Occipital lobe (tissue), 1 donor: ENCODE measurements at regions not wholly inside any gene's neighbourhood (a gene's known extent, or its start where the extent isn't known, plus 50 kb on each side); places are given as distances from the start of the nearest gene placed in this dataset.
"Not testable (repeated sequence)": the region's sequence is repeated elsewhere in the genome, so short reads cannot be mapped to it uniquely, and the experiment has no call there.

Source experiments
- DNase-seq: peaks from one replicate; lab custom pipeline; 2025; lab: John Stamatoyannopoulos, UW

DNA sequence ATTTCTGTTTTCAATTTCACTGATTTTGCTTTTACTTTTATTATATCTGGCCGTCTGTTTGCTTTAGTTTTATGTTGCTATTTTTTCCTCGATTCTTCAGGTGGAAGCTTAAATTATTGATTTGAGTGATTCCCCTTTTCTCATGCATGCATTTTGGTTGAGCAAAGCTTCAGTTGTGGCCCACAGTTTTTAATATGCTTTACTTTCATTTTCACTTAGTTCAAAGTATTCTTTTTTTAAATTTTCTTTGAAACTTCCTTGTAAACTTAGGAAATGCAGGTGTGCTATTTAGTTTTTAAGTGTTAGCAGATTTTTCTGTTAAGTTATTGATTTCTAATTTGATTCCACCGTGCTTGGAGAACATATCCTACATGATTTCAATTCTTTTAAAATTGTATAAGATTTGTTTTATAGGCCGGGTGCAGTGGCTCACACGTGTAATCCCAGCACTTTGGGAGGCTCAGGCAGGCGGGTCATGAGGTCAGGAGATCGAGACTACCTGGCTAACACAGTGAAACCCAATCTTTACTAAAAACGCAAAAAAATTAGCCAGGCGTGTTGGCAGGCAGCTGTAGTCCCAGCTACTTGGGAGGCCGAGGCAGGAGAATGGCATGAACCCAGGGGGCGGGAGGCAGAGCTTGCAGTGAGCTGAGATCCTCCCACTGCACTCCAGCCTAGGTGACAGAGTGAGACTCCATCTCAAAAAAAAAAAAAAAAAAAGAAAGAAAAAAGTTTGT lies 531.2 kb downstream of the KIF2B start:
- no peak for DNase-seq

DNA sequence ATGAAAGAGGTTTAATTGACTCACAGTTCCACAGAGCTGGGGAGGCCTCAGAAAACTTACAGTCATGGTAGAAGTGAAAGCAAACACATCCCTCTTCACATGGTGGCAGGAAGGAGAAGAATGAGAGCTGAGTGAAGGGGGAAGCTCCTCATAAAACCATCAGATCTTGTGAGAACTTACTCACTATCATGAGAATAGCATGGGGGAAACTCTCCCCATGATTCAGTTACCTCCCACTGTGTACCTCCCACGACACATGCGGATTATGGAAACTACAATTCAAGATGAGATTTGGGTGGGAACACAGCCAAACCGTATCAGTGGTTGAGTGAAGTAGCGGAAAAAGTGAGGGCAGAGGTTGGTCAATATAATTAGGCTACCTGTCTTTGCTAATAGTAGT lies 538.3 kb downstream of the KIF2B start:
- not testable (repeated sequence) for DNase-seq

DNA sequence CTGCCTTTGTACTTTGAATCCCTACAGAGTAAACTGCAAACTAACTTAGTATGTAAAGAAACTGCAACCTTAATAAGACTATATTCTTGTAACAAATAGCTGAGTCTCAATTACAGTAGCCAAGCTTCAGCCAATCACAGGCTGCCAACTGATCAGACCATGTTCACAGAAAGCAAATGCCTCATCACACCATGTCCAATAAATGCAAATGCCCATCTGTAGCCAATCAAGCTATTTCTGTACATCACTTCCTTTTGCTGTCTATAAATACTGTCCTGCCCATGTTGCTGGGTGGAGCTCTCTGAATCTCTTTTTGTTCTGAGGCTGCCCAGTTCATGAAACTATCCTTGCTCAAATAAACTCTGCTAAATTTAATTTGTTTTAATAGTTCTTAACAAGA lies 531.7 kb upstream of the TOM1L1 start:
- no peak for DNase-seq

DNA sequence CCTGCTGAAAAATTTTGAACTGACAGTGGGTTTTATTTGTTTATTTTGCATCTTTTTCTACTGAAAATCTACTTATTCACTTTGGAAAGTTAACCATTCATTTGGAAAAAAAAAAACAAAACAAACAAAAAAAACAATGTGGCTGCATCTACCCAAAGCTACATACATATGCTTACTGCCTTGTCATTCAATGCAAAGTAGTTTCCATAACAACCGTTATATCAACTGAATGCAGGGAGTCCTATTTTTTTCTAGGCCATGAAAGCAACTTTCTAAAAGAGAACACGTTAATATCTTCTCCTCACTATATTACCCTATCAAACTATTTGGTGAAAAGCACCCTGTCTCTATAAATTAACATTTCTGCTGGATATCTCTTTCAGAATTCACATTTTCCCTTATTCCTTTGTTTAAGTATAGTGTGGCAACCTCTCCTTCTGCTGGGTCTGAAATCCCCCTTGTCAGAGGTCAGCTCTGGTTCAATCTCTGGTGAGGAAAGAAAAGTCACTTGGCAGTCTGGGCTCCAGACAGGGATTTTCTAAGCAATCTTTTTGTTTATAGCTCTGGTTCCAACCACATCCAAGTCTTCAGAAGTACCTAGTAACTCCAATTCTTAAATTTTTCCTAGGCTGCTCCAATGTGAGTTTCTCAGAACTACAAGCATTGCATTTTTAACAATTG lies 528.4 kb upstream of the TOM1L1 start:
- DNase-seq: no peak

DNA sequence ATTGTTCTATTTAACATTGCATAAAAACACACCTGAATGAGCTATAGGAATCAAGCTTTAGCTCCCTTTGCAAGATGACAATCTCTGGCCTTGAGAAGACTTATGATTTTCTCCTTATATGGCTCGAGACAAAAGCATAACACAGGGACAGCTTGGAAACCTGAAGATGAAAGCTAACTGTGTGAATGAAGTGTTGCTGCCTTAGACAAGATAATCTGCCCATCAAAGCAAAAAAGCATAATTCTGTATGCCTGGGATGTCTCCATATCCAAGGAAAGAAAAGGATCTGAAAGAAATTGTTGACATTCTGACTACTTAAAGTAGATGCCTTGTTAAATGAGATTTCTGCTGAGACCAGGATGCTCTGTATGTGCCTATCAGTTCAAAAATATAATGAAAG lies 526.7 kb upstream of the TOM1L1 start:
- no peak for DNase-seq

DNA sequence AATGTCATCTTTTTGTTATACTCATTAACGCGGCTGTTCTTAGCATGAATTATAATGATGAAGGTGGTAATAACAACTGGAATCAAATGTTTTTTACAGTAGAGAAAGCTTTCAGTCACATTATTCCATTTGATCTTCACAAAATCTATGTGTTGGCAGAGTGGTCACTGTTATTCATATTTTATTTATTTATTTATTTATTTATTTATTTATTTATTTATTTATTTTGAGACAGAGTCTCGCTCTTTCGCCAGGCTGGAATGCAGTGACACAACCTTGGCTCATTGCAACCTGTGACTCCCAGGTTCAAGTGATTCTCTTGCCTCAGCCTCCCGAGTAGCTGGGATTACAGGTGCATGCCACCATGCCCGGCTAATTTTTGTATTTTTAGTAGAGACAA lies 524.2 kb upstream of the TOM1L1 start:
- DNase-seq: not testable (repeated sequence)

DNA sequence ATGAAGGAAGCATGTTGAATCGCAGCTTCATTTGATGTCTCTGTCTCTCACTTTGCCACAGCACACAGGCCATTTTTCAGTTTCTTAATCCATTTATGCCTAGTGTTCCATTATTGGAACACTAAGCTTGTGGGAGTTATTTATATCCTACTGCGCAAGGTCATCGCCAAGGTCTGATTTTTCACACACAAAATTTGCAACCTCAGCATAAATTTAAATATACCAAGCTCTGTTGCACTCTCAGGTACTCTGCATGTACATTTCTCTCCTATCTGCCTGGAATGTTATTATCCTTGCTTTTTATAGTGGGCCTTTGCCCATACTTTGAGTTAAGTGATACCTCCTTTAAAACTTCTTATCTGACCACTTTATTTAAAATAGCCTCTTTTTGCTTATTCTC lies 519.2 kb upstream of the TOM1L1 start:
- DNase-seq: no peak

DNA sequence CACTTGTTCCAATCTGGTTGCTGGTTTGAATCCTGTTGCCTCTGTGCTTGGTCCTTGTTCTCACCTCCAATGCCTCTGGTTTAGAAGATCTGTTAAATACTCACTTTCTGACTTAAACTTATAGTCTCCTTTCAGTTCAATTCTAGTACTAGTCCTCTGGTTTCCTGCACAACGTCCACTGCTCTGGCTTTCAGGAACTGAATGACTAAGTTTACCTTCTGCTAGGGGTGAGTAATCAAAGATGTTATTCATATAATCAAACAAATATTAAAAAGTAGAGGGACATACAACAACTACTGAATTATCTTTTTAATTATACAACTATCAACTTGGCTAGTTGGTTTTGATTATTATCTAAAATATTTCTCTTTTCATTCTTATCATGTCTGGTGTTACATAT lies 496.4 kb upstream of the TOM1L1 start:
- DNase-seq: no peak

DNA sequence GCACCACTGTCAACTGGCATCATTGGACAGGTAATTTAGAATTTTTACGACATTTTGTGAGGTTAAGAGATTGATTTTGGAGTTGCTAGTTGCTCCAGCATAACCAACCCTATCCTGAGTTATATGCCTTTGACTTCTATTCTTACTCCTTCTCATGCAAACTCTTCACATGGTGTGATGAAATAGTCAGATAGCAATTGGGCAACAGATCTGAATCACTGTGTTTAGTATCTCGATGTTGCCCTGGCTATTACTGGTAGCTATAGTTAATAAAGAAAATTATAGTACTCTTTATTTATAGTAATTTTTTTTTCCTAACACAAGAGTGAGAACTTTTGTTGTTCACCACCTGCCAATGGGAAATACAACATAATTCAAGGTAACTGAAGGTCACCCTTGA lies 494.8 kb upstream of the TOM1L1 start:
- no peak for DNase-seq

DNA sequence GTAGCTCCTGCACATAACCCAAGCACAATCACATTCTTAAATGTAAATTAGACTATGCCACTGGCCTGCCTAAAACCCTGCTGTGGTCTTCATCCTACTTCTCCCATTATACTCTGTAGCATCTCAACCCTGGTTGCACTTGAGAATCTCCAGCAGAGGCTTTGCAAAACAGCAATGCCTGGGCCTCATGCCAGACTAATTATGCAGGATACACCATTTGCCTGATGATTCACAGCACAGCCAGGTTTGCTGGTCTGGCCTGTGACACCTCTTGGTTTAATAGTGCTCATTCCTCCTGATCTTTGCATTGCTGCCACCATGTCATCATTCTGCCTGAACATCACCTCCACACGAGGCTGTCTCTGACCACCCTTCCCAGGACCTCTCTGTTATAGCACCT lies 491.9 kb upstream of the TOM1L1 start:
- peak; percentile 11 for DNase-seq

DNA sequence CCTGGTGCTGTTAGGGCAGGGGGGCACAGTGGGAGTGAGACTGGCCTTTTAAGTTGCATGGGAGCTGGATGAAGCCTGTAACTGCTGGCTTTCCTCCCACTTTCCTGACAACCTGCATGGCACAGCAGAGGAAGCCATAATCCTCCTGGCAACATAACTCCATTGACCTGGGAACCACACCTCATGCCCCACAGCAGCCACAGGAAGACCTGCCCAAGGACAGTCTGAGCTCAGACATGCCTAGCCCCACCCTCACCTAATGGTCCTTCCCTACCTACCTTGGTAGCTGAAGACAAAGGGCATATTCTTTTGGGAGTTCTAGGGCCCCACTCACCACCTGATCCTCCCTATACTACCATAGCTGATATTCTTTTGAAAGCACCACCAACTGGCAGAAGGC lies 482.2 kb upstream of the TOM1L1 start:
- no peak for DNase-seq

DNA sequence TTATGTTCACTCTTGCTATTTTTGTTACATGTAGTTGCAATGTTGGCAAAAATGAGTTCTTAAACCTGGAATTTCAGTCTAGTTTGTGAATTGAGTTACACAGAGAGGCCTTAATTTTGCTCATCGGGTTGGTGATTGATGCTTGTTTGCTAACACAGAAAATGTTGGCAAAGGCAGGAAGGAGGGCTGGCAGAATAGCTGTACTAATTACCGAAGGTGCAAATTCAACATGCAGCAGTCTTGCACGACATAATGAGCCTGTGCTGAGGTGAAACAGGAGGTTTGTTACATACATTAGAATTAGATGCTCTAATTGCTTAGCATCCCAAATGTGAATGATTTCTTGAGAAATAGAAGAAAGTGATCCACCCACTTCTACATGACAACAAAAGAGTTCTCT lies 475.0 kb upstream of the TOM1L1 start:
- no peak for DNase-seq

DNA sequence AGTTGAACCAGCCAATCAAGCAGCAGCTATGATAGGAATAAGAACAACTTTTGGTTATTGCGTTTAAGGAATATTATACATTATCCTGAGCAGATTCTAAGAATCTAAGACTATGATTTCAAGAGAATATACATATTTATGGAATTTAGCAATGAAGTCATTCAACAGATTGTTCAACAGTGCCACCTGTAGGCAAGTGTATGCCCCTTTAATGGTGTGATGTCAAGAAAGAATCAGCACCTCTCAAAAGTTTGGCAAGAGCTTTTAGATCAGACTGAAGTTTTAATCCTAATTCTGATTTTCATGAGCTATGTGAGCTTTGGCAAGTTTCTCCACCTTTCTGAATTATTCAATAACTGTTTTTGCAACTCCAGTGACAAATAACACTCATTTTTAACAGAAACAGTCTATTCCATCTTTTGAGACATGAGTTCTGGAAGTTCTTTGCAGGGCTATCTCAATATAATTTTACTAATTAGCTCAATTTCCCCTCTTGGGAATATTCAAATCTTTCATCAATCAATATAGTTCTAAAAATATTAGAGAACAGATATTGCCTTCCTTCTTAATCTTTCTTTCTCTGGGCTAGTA lies 474.3 kb upstream of the TOM1L1 start:
- no peak for DNase-seq

DNA sequence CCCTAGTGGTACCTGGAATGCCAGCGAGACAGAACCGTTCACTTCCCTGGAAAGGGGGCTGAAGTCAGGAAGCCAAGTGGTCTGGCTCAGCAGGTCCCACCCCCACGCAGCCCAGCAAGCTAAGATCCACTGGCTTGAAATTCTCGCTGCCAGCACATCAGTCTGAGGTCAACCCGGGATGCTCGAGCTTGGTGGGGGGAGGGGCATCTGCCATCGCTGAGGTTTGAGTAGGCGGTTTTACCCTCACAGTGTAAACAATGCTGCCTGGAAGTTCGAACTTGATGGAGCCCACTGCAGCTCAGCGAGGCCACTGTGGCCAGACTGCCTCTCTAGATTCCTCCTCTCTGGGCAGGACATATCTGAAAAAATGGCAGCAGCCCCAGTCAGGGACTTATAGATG lies 464.7 kb upstream of the TOM1L1 start:
- DNase-seq: no peak

DNA sequence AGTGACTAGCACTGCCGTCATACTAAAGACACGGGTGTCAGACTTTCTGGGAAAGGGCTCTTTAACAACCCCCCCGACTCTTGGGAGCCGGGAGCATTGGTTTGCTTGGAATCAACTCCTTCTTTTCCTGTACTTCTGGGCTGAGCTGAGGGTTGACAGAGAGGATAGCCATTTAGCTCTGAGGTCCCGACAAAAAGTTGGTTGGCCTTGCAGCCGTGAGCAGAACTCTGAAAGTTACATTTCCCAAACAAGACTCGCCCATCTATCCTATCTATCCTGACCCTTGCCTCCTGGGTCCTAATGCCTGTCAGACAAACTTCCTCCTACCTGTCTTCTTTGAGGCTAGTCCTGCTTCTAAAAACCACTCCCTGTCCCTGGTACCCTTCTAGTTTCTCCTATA lies 460.8 kb upstream of the TOM1L1 start:
- no peak for DNase-seq

DNA sequence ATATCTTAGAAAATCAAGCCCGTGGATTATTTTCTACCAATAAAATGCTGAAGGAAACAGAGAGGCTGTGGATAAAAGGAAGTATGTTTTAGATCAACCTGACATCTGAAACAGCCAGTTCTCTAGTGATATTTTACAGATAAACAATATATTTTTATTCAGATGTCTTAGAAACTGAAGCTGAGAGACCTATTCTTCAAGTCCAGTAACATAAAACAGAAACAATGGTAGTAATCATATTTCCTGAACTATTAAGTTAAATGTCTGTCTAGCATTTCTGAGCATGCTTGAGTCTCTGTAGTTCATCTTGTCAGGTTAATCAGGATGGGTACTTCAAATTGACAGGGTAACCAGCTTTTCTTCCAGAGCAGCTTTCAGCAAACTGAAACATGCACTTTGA lies 449.6 kb upstream of the TOM1L1 start:
- DNase-seq: no peak

DNA sequence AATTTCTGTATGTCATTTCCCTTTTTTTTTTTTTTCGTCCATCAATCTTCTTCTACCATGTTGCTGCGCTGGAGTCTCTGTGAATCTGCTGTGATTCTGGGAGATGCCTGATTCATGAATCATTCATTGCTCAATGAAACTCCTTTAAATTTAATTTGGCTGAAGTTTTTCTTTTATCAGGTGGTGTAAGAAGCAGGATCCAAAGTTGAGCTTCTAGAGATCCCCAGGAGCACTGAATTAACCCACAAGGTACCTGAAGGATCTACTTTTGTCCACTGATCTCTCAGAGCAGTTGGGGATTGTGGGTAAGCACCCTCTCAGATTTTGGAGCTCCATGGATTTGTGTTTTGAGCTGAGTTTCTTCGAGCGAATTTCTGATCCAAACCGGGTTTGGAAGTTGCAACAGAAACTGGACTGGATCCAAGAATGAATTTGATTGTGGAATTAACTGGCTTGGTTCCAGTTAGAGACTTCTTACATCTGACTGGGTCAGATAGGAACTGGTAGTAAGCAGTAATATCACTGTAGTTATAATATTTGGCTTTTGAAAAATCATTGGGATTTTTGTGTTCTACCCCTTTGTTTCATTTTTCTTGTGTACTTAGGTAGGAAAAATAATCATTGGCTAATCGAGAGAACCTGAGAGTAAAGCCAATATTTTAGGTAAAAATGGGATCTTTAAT lies 447.8 kb upstream of the TOM1L1 start:
- DNase-seq: no peak

DNA sequence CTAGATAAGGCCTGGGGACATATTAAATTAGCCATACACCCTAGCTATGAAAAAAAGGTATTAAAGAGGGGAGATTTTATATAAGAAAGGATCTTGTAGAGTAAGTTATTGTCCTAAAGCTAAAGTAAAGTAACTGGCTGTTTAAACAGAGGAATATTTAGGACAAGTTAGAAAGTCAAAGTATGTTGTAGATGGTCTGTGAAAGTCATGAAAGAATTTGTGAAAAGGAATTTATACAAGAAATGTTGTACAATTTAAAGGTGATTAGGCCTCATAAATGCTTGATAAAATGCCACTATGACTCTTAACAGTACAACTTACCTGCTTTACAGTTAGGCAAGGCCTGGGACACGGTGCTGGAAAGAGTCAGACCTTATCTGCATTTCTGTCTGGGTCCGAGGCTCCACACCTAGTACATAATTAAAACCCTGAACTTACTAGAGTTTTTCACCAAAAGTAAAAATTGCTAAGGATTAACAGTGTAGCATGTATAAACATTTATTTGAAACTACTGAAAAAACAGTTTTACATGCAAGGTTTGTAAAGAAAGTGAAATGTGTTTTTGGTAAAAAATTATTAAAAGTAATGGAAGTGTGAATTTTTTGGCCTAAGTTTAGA lies 445.3 kb upstream of the TOM1L1 start:
- DNase-seq: no peak

DNA sequence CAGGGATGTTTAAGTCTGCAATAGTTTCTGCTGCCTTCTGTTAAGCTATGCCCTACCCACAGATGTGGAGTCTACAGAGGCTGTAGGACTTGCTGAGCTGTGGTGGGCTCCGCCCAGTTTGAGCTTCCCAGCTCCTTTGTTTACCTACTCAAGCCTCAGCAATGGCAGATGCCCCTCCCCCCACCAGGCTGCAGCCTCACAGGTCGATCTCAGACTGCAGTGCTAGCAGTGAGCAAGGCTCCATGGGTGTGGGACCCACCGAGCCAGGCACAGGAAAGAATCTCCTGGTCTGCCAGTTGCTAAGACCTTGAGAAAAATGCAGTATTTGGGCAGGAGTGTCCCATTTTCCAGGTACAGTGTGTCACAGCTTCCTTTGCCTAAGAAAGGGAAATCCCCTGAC lies 435.2 kb upstream of the TOM1L1 start:
- DNase-seq: not testable (repeated sequence)

DNA sequence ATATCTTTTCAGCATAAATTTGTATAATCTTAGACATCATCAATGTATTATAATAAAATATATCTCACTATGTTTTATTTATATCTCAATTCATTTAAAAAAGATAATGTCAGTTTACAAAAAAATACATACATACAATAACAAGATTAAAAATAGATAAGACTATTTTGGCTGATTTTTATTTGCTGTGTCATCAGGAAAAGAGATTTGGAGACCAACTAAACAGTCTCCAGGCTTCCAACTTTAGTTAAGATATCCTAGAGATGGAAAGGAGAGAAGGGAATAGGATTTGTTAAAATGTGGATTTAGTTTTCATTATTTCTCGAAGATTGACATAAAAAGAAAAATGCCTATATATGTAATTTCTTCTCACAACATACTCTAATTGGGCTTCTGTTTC lies 433.8 kb upstream of the TOM1L1 start:
- DNase-seq: no peak

DNA sequence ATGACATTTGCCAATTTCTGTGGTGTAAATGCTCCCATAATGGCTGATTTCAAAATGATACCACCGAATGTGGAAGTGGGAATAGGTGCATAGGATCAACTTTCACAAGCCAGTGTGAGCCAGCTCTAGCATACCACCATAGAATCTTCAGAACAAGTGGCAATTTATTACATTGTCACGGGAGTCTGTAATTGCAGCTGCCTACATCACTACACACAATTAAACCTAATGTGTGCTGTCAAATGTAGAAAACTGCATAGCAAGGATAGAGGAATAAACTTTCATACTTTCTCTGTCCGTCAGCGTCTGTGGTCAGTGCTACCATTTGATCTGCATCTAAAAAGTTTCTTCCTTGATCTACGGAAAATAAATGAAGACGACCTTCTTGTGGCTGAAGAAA lies 417.8 kb upstream of the TOM1L1 start:
- DNase-seq: no peak

DNA sequence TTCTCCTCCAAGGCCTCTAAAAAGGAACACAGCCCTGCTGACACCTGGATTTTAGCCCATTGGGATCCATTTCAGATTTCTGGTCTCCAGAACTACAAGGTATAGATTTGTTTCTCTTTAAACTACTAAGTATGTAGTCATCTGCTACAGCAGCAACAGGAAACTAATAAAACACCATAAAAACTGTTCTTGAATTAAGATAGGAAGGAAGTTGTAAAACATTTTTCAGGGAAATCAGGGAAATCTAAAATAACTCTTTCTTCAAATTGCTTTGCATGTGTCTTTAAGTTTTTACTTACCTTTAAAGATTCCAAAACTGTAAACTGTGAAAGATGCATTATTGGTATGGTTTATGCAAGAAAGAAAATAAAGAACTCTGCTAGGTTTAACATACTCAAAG lies 407.0 kb upstream of the TOM1L1 start:
- no peak for DNase-seq
